OCI-LY3 (cell line): ENCODE measurements at regions not wholly inside any gene's neighbourhood (a gene's known extent, or its start where the extent isn't known, plus 50 kb on each side); places are given as distances from the start of the nearest gene placed in this dataset.

ENCODE experiments used
- CTCF ChIP-seq: fragments of 200-600, 300-600 bp; sonication (generic); IDR thresholded peaks from 2 replicates; pipeline ENCODE4 v1.5.1; 2014; ENCODE audit warnings: antibody characterized with exemption, low read length, low read depth
- EZH2phosphoT487 ChIP-seq: fragments of 200-600 bp; shearing (Covaris generic); IDR thresholded peaks from 2 replicates; pipeline ENCODE4 v1.6.1; 2018; ENCODE audit warnings: antibody characterized with exemption, mixed run types, low read depth

GRCh38 chr13:22187329-22187728, 516.5 kb downstream of the FGF9 start:
- TF ChIP-seq CTCF (no peak), EZH2phosphoT487 (no peak)
